Mesothelial cell of epicardium (in vitro differentiated cells): ENCODE measurements at regions not wholly inside any gene's neighbourhood (a gene's known extent, or its start where the extent isn't known, plus 50 kb on each side); places are given as distances from the start of the nearest gene placed in this dataset.

ENCODE experiments used
- DNase-seq, 2 experiments: peaks; one replicate each; pipeline ENCODE4 v3.0.0; 2021; ENCODE audit warnings: low spot score in 2 of 2; ENCODE audit not compliant: unreplicated experiment in 2 of 2
- H3K27ac Mint-ChIP-seq: 2 replicates; pipeline ENCODE4 v1.8.0; 2021; ENCODE audit warnings: mixed read lengths
- H3K27me3 Mint-ChIP-seq: 2 replicates; pipeline ENCODE4 v1.8.0; 2021; ENCODE audit warnings: low read depth, mixed read lengths
- H3K36me3 Mint-ChIP-seq: 2 replicates; pipeline ENCODE4 v1.8.0; 2021; ENCODE audit warnings: mixed read lengths
- H3K4me1 Mint-ChIP-seq: 2 replicates; pipeline ENCODE4 v1.8.0; 2021; ENCODE audit warnings: mixed read lengths
- H3K4me3 Mint-ChIP-seq: 2 replicates; pipeline ENCODE4 v1.8.0; 2021; ENCODE audit warnings: mild to moderate bottlenecking, moderate library complexity, mixed read lengths
- H3K9me3 Mint-ChIP-seq: 2 replicates; pipeline ENCODE4 v1.8.0; 2021; ENCODE audit warnings: mixed read lengths
- CTCF ChIP-seq: fragments of 200-600 bp; sonication (generic); IDR thresholded peaks from one replicate; pipeline ENCODE4 v1.5.0; 2021; ENCODE audit warnings: antibody characterized with exemption; ENCODE audit not compliant: unreplicated experiment

GRCh38 chr18:29430416-29430815, 1253.5 kb upstream of the CDH2 start:
- no peak overlapping the region for H3K4me3 Mint-ChIP-seq
- no peak for TF ChIP-seq CTCF
- H3K36me3 Mint-ChIP-seq: peaks cover 15% of the 10 kb centered on the region
- peaks cover 51% of the 10 kb centered on the region for H3K9me3 Mint-ChIP-seq
- peaks cover 16% of the 10 kb centered on the region for H3K4me1 Mint-ChIP-seq
- H3K27me3 Mint-ChIP-seq: no peaks in the 10 kb centered on the region
- no peak for DNase-seq
- no peak overlapping the region for H3K27ac Mint-ChIP-seq

- Mint-ChIP-seq H3K27me3 (no peaks in the 10 kb centered on the region), H3K4me1 (no peaks in the 10 kb centered on the region), H3K4me3 (no peak overlapping the region), H3K9me3 (peaks cover 66% of the 10 kb centered on the region), H3K27ac (no peak overlapping the region), H3K36me3 (peaks cover 8% of the 10 kb centered on the region)
- no peak for TF ChIP-seq CTCF
- DNase-seq: no peak
Measured at GRCh38 chr18:29418136-29418535, 1241.2 kb upstream of the CDH2 start.

GRCh38 chr18:29406996-29407395, 1230.1 kb upstream of the CDH2 start:
- H3K36me3 Mint-ChIP-seq: peaks cover 3% of the 10 kb centered on the region
- H3K27me3 Mint-ChIP-seq: no peaks in the 10 kb centered on the region
- H3K9me3 Mint-ChIP-seq: peaks cover 20% of the 10 kb centered on the region
- H3K4me3 Mint-ChIP-seq: no peak overlapping the region
- no peak overlapping the region for H3K27ac Mint-ChIP-seq
- TF ChIP-seq CTCF: no peak
- DNase-seq: no peak
- peaks cover 2% of the 10 kb centered on the region for H3K4me1 Mint-ChIP-seq

GRCh38 chr18:29397536-29397935, 1220.6 kb upstream of the CDH2 start:
- Mint-ChIP-seq H3K27ac (no peak overlapping the region), H3K27me3 (no peaks in the 10 kb centered on the region), H3K4me3 (no peak overlapping the region), H3K9me3 (peaks cover 24% of the 10 kb centered on the region), H3K36me3 (no peaks in the 10 kb centered on the region), H3K4me1 (no peaks in the 10 kb centered on the region)
- TF ChIP-seq CTCF: no peak
- no peak for DNase-seq

- Mint-ChIP-seq H3K27me3 (no peaks in the 10 kb centered on the region), H3K4me3 (no peak overlapping the region), H3K36me3 (no peaks in the 10 kb centered on the region), H3K27ac (no peak overlapping the region), H3K9me3 (peaks cover 14% of the 10 kb centered on the region), H3K4me1 (peaks cover 1% of the 10 kb centered on the region)
- DNase-seq: no peak
- no peak for TF ChIP-seq CTCF
Measured at GRCh38 chr18:29383311-29384273, 1206.7 kb upstream of the CDH2 start.
